Astrocyte (in vitro differentiated cells and primary cell): ENCODE measurements at regions not wholly inside any gene's neighbourhood (a gene's known extent, or its start where the extent isn't known, plus 50 kb on each side); places are given as distances from the start of the nearest gene placed in this dataset.

Experiments used
- DNase-seq: peaks from one replicate; pipeline ENCODE4 v3.0.0-alpha.2; 2010; ENCODE audit warnings: low read depth
- FAIRE-seq: peaks from 2 replicates; lab custom pipeline; 2011; peaks lifted over from hg19 to GRCh38; lab: Jason Lieb, UNC
- H2AFZ ChIP-seq: 2 replicates; pipeline ENCODE4 v1.6.0; 2012; ENCODE audit warnings: low read depth, low read length, inconsistent platforms
- H3K27ac ChIP-seq: 2 replicates; pipeline ENCODE4 v1.5.1; 2011; ENCODE audit warnings: low read depth, low read length, inconsistent platforms
- H3K27me3 ChIP-seq: 2 replicates; pipeline ENCODE4 v1.6.0; 2011; ENCODE audit warnings: low read length, inconsistent platforms; ENCODE audit not compliant: insufficient read depth
- H3K36me3 ChIP-seq: 2 replicates; pipeline ENCODE4 v1.5.1; 2011; ENCODE audit warnings: low read length, inconsistent platforms; ENCODE audit not compliant: insufficient read depth
- H3K4me1 ChIP-seq: 2 replicates; pipeline ENCODE4 v1.5.1; 2011; ENCODE audit warnings: low read length, inconsistent platforms; ENCODE audit not compliant: insufficient read depth
- H3K4me2 ChIP-seq: 2 replicates; pipeline ENCODE4 v1.6.0; 2012; ENCODE audit warnings: low read length, inconsistent platforms
- H3K4me3 ChIP-seq: 2 replicates; pipeline ENCODE4 v1.5.1; 2011; ENCODE audit warnings: low read depth, mild to moderate bottlenecking, low read length, inconsistent platforms; ENCODE audit not compliant: insufficient read depth
- H3K79me2 ChIP-seq: 2 replicates; pipeline ENCODE4 v1.6.0; 2012; ENCODE audit warnings: mild to moderate bottlenecking, low read length, inconsistent platforms; ENCODE audit not compliant: insufficient read depth
- H3K9ac ChIP-seq: 2 replicates; pipeline ENCODE4 v1.6.0; 2012; ENCODE audit warnings: mild to moderate bottlenecking, low read length, inconsistent platforms
- H3K9me3 ChIP-seq: 2 replicates; pipeline ENCODE4 v1.5.1; 2012; ENCODE audit warnings: low read depth, mild to moderate bottlenecking, low read length, inconsistent platforms; ENCODE audit not compliant: insufficient read depth
- H4K20me1 ChIP-seq: 2 replicates; pipeline ENCODE4 v1.6.0; 2012; ENCODE audit warnings: low read length, inconsistent platforms; ENCODE audit not compliant: insufficient read depth
- H3K27ac Mint-ChIP-seq: one replicate; pipeline ENCODE4 v1.8.0; 2021; ENCODE audit warnings: mild to moderate bottlenecking, mixed read lengths; ENCODE audit not compliant: unreplicated experiment
- H3K27me3 Mint-ChIP-seq: one replicate; pipeline ENCODE4 v1.8.0; 2021; ENCODE audit warnings: low read depth, mixed read lengths; ENCODE audit not compliant: unreplicated experiment
- H3K36me3 Mint-ChIP-seq: one replicate; pipeline ENCODE4 v1.8.0; 2021; ENCODE audit warnings: low read depth, mixed read lengths; ENCODE audit not compliant: unreplicated experiment
- H3K4me1 Mint-ChIP-seq: one replicate; pipeline ENCODE4 v1.8.0; 2021; ENCODE audit warnings: low read depth, mixed read lengths; ENCODE audit not compliant: unreplicated experiment
- H3K4me3 Mint-ChIP-seq: one replicate; pipeline ENCODE4 v1.8.0; 2021; ENCODE audit warnings: mild to moderate bottlenecking, moderate library complexity, mixed read lengths; ENCODE audit not compliant: unreplicated experiment
- H3K9me3 Mint-ChIP-seq: one replicate; pipeline ENCODE4 v1.8.0; 2021; ENCODE audit warnings: mild to moderate bottlenecking, mixed read lengths; ENCODE audit not compliant: unreplicated experiment
- EZH2 ChIP-seq: IDR thresholded peaks from 2 replicates; pipeline ENCODE4 v1.6.1; 2012; ENCODE audit warnings: mild to moderate bottlenecking, low read length, inconsistent platforms; ENCODE audit not compliant: insufficient read depth
- TF ChIP-seq, protein P1 (sequence below): IDR thresholded peaks from 2 replicates; pipeline ENCODE4 v1.5.1; 2011; ENCODE audit warnings: low read depth, mild to moderate bottlenecking, inconsistent platforms, low read length, moderate library complexity; ENCODE audit not compliant: insufficient read depth

DNA sequence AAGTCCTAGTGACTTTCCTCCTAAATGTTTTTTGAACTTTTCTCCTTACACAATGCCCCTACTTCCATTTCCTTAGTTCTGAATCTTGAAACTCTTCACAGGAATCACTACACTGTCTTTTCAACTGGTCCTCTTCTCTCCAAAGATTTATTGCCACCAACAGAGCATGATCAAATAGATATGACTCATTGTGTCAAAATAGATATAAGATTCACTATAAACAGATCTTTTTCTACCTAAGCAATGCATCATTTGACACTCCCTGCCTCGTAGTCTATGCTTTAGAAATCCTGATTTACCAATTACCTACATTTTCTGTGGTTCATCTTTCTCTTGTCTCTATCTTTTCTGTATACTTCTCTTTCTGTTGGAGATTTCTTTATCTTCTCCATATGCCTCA, 789.6 kb upstream of the SLIT2 start:
- Histone ChIP-seq H3K36me3 (no peaks in the 10 kb centered on the region), H2AFZ (no peak overlapping the region), H3K9me3 (no peaks in the 10 kb centered on the region), H3K27me3 (no peaks in the 10 kb centered on the region), H3K4me1 (no peaks in the 10 kb centered on the region), H3K9ac (no peak overlapping the region), H4K20me1 (no peaks in the 10 kb centered on the region), H3K4me2 (no peak overlapping the region), H3K27ac (no peak overlapping the region), H3K4me3 (no peak overlapping the region), H3K79me2 (no peaks in the 10 kb centered on the region)
- no peak overlapping the region for H3K27ac Mint-ChIP-seq
- peaks cover 1% of the 10 kb centered on the region for H3K9me3 Mint-ChIP-seq
- TF ChIP-seq EZH2 = no peak
- TF ChIP-seq, protein P1, sequence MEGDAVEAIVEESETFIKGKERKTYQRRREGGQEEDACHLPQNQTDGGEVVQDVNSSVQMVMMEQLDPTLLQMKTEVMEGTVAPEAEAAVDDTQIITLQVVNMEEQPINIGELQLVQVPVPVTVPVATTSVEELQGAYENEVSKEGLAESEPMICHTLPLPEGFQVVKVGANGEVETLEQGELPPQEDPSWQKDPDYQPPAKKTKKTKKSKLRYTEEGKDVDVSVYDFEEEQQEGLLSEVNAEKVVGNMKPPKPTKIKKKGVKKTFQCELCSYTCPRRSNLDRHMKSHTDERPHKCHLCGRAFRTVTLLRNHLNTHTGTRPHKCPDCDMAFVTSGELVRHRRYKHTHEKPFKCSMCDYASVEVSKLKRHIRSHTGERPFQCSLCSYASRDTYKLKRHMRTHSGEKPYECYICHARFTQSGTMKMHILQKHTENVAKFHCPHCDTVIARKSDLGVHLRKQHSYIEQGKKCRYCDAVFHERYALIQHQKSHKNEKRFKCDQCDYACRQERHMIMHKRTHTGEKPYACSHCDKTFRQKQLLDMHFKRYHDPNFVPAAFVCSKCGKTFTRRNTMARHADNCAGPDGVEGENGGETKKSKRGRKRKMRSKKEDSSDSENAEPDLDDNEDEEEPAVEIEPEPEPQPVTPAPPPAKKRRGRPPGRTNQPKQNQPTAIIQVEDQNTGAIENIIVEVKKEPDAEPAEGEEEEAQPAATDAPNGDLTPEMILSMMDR = no peak
- H3K27me3 Mint-ChIP-seq = no peaks in the 10 kb centered on the region
- H3K4me1 Mint-ChIP-seq = no peaks in the 10 kb centered on the region
- DNase-seq (no peak), FAIRE-seq (no peak)
- H3K36me3 Mint-ChIP-seq = no peaks in the 10 kb centered on the region
- H3K4me3 Mint-ChIP-seq = no peak overlapping the region

DNA sequence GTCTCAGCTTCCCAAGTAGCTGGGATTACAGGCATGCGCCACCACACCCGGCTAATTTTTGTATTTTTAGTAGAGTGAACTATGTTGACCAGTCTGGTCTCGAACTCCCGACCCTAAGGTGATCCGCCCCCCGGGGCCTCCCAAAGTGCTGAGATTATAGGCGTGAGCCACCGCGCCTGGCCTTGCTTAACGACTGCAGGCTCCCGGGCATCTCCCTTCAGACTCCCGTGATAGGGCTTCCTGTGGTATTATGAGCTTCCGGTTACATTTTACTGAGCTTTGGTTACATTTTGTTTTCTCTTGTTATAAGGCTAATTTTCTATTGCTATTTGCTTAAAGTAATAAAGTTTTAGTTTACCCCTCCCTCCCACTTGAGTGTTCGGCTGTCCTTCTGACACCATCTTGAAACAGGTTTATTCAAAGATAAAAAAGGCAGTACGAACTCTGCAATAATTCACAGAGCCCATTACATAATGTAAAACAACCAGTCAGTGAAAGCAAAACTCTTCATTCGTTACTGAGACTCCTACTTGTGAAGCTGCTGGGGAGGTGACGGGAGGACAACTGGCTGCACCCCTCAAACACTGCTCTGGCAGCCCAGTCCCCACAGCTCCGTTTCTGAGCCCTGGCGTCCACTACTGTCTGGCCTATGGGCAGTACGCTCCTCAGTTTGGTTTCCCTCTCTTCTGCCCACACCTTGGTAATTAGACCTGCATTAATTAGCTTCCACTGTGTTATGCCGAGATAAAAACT, 795.7 kb upstream of the SLIT2 start:
- Mint-ChIP-seq H3K27ac (no peak overlapping the region), H3K4me1 (no peaks in the 10 kb centered on the region), H3K4me3 (no peak overlapping the region), H3K9me3 (peaks cover 6% of the 10 kb centered on the region), H3K27me3 (no peaks in the 10 kb centered on the region), H3K36me3 (no peaks in the 10 kb centered on the region)
- Histone ChIP-seq H3K9ac (no peak overlapping the region), H3K4me1 (no peaks in the 10 kb centered on the region), H3K27me3 (no peaks in the 10 kb centered on the region), H3K4me2 (no peak overlapping the region), H3K79me2 (no peaks in the 10 kb centered on the region), H2AFZ (no peak overlapping the region), H3K9me3 (no peaks in the 10 kb centered on the region), H3K4me3 (no peak overlapping the region), H3K27ac (no peak overlapping the region), H3K36me3 (no peaks in the 10 kb centered on the region), H4K20me1 (no peaks in the 10 kb centered on the region)
- FAIRE-seq = no peak
- TF ChIP-seq, protein P1 = no peak
- no peak for TF ChIP-seq EZH2
- no peak for DNase-seq

DNA sequence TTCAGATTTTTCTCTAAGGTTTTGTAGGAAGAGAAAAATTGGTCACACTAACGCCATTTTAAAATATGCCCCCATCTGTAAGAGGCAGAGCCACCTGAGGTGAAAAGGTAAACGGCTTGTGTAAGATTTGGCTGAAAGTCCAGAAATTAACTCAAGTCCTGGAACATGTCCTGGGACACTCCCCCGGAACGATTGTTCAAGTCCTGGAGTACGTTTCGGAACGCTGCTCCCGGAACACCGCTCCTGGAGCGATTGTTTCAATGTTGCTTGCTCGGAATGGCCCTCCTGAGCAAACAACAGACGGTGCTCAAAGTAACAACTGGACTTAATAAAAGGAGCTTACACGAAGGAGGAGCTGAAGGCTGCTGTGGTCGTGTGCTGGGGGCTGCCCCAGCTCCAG, 796.5 kb upstream of the SLIT2 start:
- H2AFZ ChIP-seq = no peak overlapping the region
- Mint-ChIP-seq H3K36me3 (no peaks in the 10 kb centered on the region), H3K27ac (no peak overlapping the region), H3K4me1 (no peaks in the 10 kb centered on the region), H3K4me3 (no peak overlapping the region), H3K27me3 (no peaks in the 10 kb centered on the region), H3K9me3 (peaks cover 6% of the 10 kb centered on the region)
- H3K9ac ChIP-seq = no peak overlapping the region
- H3K4me3 ChIP-seq = no peak overlapping the region
- FAIRE-seq (no peak), DNase-seq (no peak)
- H4K20me1 ChIP-seq = no peaks in the 10 kb centered on the region
- TF ChIP-seq, protein P1 = no peak
- no peak for TF ChIP-seq EZH2
- no peaks in the 10 kb centered on the region for H3K4me1 ChIP-seq
- no peak overlapping the region for H3K27ac ChIP-seq
- no peaks in the 10 kb centered on the region for H3K79me2 ChIP-seq
- no peaks in the 10 kb centered on the region for H3K27me3 ChIP-seq
- no peaks in the 10 kb centered on the region for H3K36me3 ChIP-seq
- H3K4me2 ChIP-seq = no peak overlapping the region
- H3K9me3 ChIP-seq = no peaks in the 10 kb centered on the region
